Calu3 (cell line): ENCODE measurements at regions not wholly inside any gene's neighbourhood (a gene's known extent, or its start where the extent isn't known, plus 50 kb on each side); places are given as distances from the start of the nearest gene placed in this dataset.

Source experiments
- BruUV-seq: library from RNA; stranded (reverse); fragments of 400-500 nt; replicated peaks from 2 replicates; lab custom pipeline; 2021; lab: Mats Ljungman, UMichigan
- CTCF ChIA-PET: fragments of 300-600 bp; sonication (Branson Sonifier 250); formaldehyde crosslinking; loops from one replicate; lab custom pipeline; 2022; ENCODE audit warnings: antibody characterized with exemption; lab: Charles Lee
- DNase-seq: peaks from one replicate; pipeline ENCODE4 v3.0.0; 2022
- H3K27ac Mint-ChIP-seq: one replicate; pipeline ENCODE4 v1.8.0; 2022; ENCODE audit warnings: mixed read lengths; ENCODE audit not compliant: unreplicated experiment
- H3K27me3 Mint-ChIP-seq: one replicate; pipeline ENCODE4 v1.8.0; 2022; ENCODE audit warnings: mixed read lengths; ENCODE audit not compliant: unreplicated experiment
- H3K36me3 Mint-ChIP-seq: one replicate; pipeline ENCODE4 v1.8.0; 2022; ENCODE audit warnings: mild to moderate bottlenecking, moderate library complexity, mixed read lengths; ENCODE audit not compliant: insufficient read depth, unreplicated experiment
- H3K4me1 Mint-ChIP-seq: one replicate; pipeline ENCODE4 v1.8.0; 2022; ENCODE audit warnings: mild to moderate bottlenecking, low read depth, mixed read lengths; ENCODE audit not compliant: unreplicated experiment
- H3K4me3 Mint-ChIP-seq: one replicate; pipeline ENCODE4 v1.8.0; 2022; ENCODE audit warnings: mild to moderate bottlenecking, low read depth, moderate library complexity, mixed read lengths; ENCODE audit not compliant: unreplicated experiment
- H3K9me3 Mint-ChIP-seq: one replicate; pipeline ENCODE4 v1.8.0; 2022; ENCODE audit warnings: low read depth, mixed read lengths; ENCODE audit not compliant: unreplicated experiment
- CTCF ChIP-seq: fragments of 200-600 bp; IDR thresholded peaks from one replicate; pipeline ENCODE4 v1.8.0; 2022; ENCODE audit warnings: antibody characterized with exemption; ENCODE audit not compliant: unreplicated experiment
- intact Hi-C: fragments of 100-400 bp; cut with micrococcal nuclease; formaldehyde crosslinking; loops from one replicate; pipeline ENCODE4 v1.10.0; 2022; ENCODE audit not compliant: unreplicated experiment

GRCh38 chr3:14324224-14324944 lies 78.0 kb upstream of the SLC6A6 start:
- Mint-ChIP-seq H3K4me3 (no peak overlapping the region), H3K36me3 (peaks cover 6% of the 10 kb centered on the region), H3K9me3 (peaks cover 3% of the 10 kb centered on the region), H3K27ac (no peak overlapping the region), H3K27me3 (no peaks in the 10 kb centered on the region), H3K4me1 (peaks cover 21% of the 10 kb centered on the region)
- DNase-seq = no peak
- intact Hi-C loops = no loop called here
- TF ChIP-seq CTCF = no peak
- no TSS peak for BruUV-seq
- CTCF ChIA-PET = no interaction called here

- Mint-ChIP-seq H3K27me3 (no peaks in the 10 kb centered on the region), H3K4me1 (peaks cover 19% of the 10 kb centered on the region), H3K9me3 (no peaks in the 10 kb centered on the region), H3K27ac (no peak overlapping the region), H3K36me3 (no peaks in the 10 kb centered on the region), H3K4me3 (no peak overlapping the region)
- intact Hi-C loops = no loop called here
- BruUV-seq = no TSS peak
- no peak for TF ChIP-seq CTCF
- CTCF ChIA-PET = interaction anchor here (1.2 kb wide), 1 partner anchor 67 kb away, joined by 3 read pairs; no protein-coding TSS in a partner anchor
- DNase-seq = no peak
These were observed 74.0 kb upstream of the SLC6A6 start for GRCh38 chr3:14328422-14328821.

- DNase-seq = peak; percentile 28
- peak overlapping the region; percentile 50 for H3K27ac Mint-ChIP-seq
- peaks cover 20% of the 10 kb centered on the region for H3K4me1 Mint-ChIP-seq
- intact Hi-C loops = no loop called here
- CTCF ChIA-PET = interaction anchor here (0.6 to 1.2 kb wide), 2 partner anchors 68 to 462 kb away, joined by 3 read pairs; no protein-coding TSS in a partner anchor
- no peaks in the 10 kb centered on the region for H3K36me3 Mint-ChIP-seq
- no peaks in the 10 kb centered on the region for H3K9me3 Mint-ChIP-seq
- BruUV-seq = no TSS peak
- peak overlapping the region; percentile 3 for H3K4me3 Mint-ChIP-seq
- TF ChIP-seq CTCF = no peak
- H3K27me3 Mint-ChIP-seq = no peaks in the 10 kb centered on the region
These were observed 73.1 kb upstream of the SLC6A6 start for GRCh38 chr3:14329116-14329830.

- Mint-ChIP-seq H3K27ac (peak overlapping the region; percentile 50), H3K4me3 (peak overlapping the region; percentile 3), H3K27me3 (no peaks in the 10 kb centered on the region), H3K36me3 (no peaks in the 10 kb centered on the region), H3K9me3 (no peaks in the 10 kb centered on the region), H3K4me1 (peaks cover 24% of the 10 kb centered on the region)
- intact Hi-C loops = no loop called here
- no peak for TF ChIP-seq CTCF
- DNase-seq = no peak
- CTCF ChIA-PET = interaction anchor here (0.6 kb wide), 1 partner anchor 461 kb away, joined by 3 read pairs; no protein-coding TSS in a partner anchor
- no TSS peak for BruUV-seq
These were observed 72.6 kb upstream of the SLC6A6 start for GRCh38 chr3:14329842-14330241.
